ENCODE measurements at regions not wholly inside any gene's neighbourhood (a gene's known extent, or its start where the extent isn't known, plus 50 kb on each side); places are given as distances from the start of the nearest gene placed in this dataset.
A peak's percentile ranks its signal among the peaks of the same experiment; 100 is the strongest.

DNA sequence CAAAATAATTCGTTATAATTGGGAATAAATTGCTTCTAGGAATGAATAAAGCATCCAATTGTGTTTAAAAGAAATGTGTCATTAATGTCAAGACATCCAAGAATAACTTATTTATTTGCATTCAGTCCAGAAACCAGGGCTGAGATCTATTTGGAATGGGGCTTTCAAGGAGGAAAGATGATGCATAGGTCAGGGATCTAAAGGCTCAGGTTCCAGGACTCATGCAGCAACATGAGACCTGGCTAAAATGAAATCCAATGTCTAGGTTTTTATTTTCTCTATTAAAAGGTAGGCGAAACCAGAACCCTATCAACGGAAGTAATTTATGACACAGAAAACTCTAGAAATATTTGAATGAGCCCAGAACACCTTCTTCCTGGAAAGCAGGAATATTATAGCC lies 376.8 kb downstream of the SEC16B start:
- no peak overlapping the region for H3K4me3 ChIP-seq
- H3K36me3 ChIP-seq: no peaks in the 10 kb centered on the region
- TF ChIP-seq, protein P1, sequence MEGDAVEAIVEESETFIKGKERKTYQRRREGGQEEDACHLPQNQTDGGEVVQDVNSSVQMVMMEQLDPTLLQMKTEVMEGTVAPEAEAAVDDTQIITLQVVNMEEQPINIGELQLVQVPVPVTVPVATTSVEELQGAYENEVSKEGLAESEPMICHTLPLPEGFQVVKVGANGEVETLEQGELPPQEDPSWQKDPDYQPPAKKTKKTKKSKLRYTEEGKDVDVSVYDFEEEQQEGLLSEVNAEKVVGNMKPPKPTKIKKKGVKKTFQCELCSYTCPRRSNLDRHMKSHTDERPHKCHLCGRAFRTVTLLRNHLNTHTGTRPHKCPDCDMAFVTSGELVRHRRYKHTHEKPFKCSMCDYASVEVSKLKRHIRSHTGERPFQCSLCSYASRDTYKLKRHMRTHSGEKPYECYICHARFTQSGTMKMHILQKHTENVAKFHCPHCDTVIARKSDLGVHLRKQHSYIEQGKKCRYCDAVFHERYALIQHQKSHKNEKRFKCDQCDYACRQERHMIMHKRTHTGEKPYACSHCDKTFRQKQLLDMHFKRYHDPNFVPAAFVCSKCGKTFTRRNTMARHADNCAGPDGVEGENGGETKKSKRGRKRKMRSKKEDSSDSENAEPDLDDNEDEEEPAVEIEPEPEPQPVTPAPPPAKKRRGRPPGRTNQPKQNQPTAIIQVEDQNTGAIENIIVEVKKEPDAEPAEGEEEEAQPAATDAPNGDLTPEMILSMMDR (IDR thresholded peaks at IDR 0.05): no peak
- TF ChIP-seq POLR2A (IDR thresholded peaks at IDR 0.05) (no peak), POLR2AphosphoS5 (IDR thresholded peaks at IDR 0.05) (no peak)
- no peaks in the 10 kb centered on the region for H3K4me1 ChIP-seq
- DNase-seq (ENCODE audit: low spot score in 2 of 2): no peak
- no peak overlapping the region for H3K27ac ChIP-seq
- intact Hi-C loops (cut with DNase I; ENCODE audit: low total_unique reads): no loop called here
- no peaks in the 10 kb centered on the region for H3K9me3 ChIP-seq
- H3K27me3 ChIP-seq: no peaks in the 10 kb centered on the region

- Histone ChIP-seq H3K36me3 (no peaks in the 10 kb centered on the region), H3K9me3 (no peaks in the 10 kb centered on the region), H3K4me3 (no peak overlapping the region), H3K27ac (no peak overlapping the region), H3K4me1 (no peaks in the 10 kb centered on the region), H3K27me3 (no peaks in the 10 kb centered on the region)
- no peak for DNase-seq (ENCODE audit: low spot score in 2 of 2)
- TF ChIP-seq, protein P1 (IDR thresholded peaks at IDR 0.05): no peak
- TF ChIP-seq POLR2AphosphoS5 (IDR thresholded peaks at IDR 0.05) (no peak), POLR2A (IDR thresholded peaks at IDR 0.05) (no peak)
- intact Hi-C loops (cut with DNase I; ENCODE audit: low total_unique reads): no loop called here
These were observed 377.2 kb downstream of the SEC16B start for GRCh38 chr1:177592624-177593023.

DNA sequence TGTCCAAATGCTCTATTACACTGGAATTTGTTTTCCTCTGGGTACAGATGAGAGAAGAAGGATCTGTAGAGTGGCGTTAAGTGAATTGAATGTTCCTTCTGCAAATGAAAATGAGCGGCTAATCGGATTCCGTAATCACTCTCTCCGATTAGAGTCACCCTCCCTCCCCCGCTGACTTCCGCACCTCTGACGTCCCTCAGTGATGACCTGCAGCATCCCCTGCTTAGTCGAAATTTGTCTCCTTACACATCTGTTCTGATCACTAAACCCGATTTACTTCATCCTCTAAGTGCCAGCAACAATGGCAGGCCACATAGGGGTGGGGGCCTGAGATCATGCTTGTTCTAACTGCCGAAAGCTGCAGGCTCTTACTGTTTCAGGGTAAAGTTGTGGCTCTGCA lies 378.7 kb downstream of the SEC16B start:
- H3K4me3 ChIP-seq: no peak overlapping the region
- H3K27ac ChIP-seq: no peak overlapping the region
- no peaks in the 10 kb centered on the region for H3K36me3 ChIP-seq
- intact Hi-C loops (cut with DNase I; ENCODE audit: low total_unique reads): no loop called here
- DNase-seq (ENCODE audit: low spot score in 2 of 2): no peak
- H3K9me3 ChIP-seq: no peaks in the 10 kb centered on the region
- H3K4me1 ChIP-seq: no peaks in the 10 kb centered on the region
- H3K27me3 ChIP-seq: no peaks in the 10 kb centered on the region
- TF ChIP-seq, protein P1 (IDR thresholded peaks at IDR 0.05): no peak
- TF ChIP-seq POLR2AphosphoS5 (IDR thresholded peaks at IDR 0.05) (no peak), POLR2A (IDR thresholded peaks at IDR 0.05) (no peak)

DNA sequence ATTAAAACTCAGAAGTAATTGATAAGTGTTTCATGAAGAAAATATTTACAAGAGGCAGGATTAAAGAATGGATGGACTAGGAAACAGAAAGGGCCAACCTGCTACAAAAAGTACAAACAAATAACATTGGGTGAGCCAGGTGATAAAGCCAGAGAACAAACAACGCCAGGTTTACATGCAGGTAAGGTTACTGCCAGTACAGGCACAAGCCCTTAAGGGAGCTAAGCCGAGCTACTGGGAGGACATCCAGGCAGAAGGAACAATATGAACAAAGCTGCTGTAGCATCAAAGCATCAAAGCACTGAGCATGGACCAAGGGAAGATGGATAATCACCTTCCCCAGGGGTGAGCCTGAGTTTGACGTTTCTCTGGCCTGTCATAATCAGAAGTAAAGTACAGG lies 380.7 kb downstream of the SEC16B start:
- no peaks in the 10 kb centered on the region for H3K9me3 ChIP-seq
- no peaks in the 10 kb centered on the region for H3K36me3 ChIP-seq
- no peak overlapping the region for H3K4me3 ChIP-seq
- TF ChIP-seq, protein P1 (IDR thresholded peaks at IDR 0.05): no peak
- TF ChIP-seq POLR2AphosphoS5 (IDR thresholded peaks at IDR 0.05) (no peak), POLR2A (IDR thresholded peaks at IDR 0.05) (no peak)
- intact Hi-C loops (cut with DNase I; ENCODE audit: low total_unique reads): no loop called here
- no peak overlapping the region for H3K27ac ChIP-seq
- peaks cover 0 to 4% of the 10 kb centered on the region in 2 donors for H3K4me1 ChIP-seq
- no peaks in the 10 kb centered on the region for H3K27me3 ChIP-seq
- peak in 1 of 2 donors; percentile 20 for DNase-seq (ENCODE audit: low spot score in 2 of 2)

DNA sequence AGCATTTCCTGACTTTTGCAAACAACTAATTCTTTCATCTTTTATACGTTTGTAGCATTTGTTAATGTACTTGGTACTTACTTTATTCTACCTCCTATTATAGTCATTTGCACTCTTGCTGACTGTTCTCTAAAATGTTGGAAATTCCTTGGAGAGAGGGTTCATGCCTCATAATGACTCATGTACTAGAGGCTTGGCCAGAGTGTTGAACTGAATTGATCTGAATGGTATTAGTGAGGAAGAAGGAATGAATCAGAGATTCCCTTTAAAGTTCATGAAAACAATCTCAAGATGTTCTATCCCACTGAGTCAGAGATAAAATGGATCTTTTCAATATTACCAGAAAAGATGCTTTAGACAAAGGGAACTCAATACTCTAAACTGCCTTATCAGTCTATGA lies 383.4 kb downstream of the SEC16B start:
- H3K9me3 ChIP-seq: no peaks in the 10 kb centered on the region
- DNase-seq (ENCODE audit: low spot score in 2 of 2): no peak
- H3K4me3 ChIP-seq: no peak overlapping the region
- H3K27ac ChIP-seq: peak overlapping the region; percentile 79 to 92
- peaks cover 0 to 4% of the 10 kb centered on the region in 2 donors for H3K4me1 ChIP-seq
- no peaks in the 10 kb centered on the region for H3K27me3 ChIP-seq
- TF ChIP-seq POLR2A (IDR thresholded peaks at IDR 0.05): no peak
- TF ChIP-seq, protein P1 (IDR thresholded peaks at IDR 0.05): no peak
- TF ChIP-seq POLR2AphosphoS5 (IDR thresholded peaks at IDR 0.05): no peak
- no peaks in the 10 kb centered on the region for H3K36me3 ChIP-seq
- intact Hi-C loops (cut with DNase I; ENCODE audit: low total_unique reads): no loop called here

All from breast epithelium (tissue), 4 donors.